RPMI7951 (cell line): ENCODE measurements at regions not wholly inside any gene's neighbourhood (a gene's known extent, or its start where the extent isn't known, plus 50 kb on each side); places are given as distances from the start of the nearest gene placed in this dataset.

Experiments
- DNase-seq: peaks from one replicate; pipeline ENCODE4 v3.0.0-alpha.2; 2012; ENCODE audit warnings: low read depth

GRCh38 chr12:89101440-89101839 lies 250.9 kb downstream of the DUSP6 start:
- DNase-seq: peak; percentile 10

- DNase-seq: peak; percentile 93
These were observed 253.7 kb downstream of the DUSP6 start for GRCh38 chr12:89098441-89099112.

- no peak for DNase-seq
These were observed 260.0 kb downstream of the DUSP6 start for GRCh38 chr12:89092297-89092696.

- no peak for DNase-seq
These were observed 260.9 kb downstream of the DUSP6 start for GRCh38 chr12:89091293-89091841.

GRCh38 chr12:89089264-89089663 lies 263.0 kb downstream of the DUSP6 start:
- no peak for DNase-seq

GRCh38 chr12:89087876-89088275 lies 264.4 kb downstream of the DUSP6 start:
- DNase-seq: no peak

GRCh38 chr12:89087149-89087825 lies 265.0 kb downstream of the DUSP6 start:
- no peak for DNase-seq

GRCh38 chr12:89085421-89085820 lies 266.9 kb downstream of the DUSP6 start:
- DNase-seq: peak; percentile 62

- DNase-seq: peak; percentile 67
These were observed 267.6 kb downstream of the DUSP6 start for GRCh38 chr12:89084751-89085150.

GRCh38 chr12:89083491-89083890 lies 268.8 kb downstream of the DUSP6 start:
- no peak for DNase-seq

GRCh38 chr12:89082370-89082753 lies 269.9 kb downstream of the DUSP6 start:
- DNase-seq: no peak

GRCh38 chr12:89081719-89082369 lies 270.5 kb downstream of the DUSP6 start:
- DNase-seq: no peak

GRCh38 chr12:89080793-89081465 lies 271.4 kb downstream of the DUSP6 start:
- peak; percentile 64 for DNase-seq

GRCh38 chr12:89075880-89076540 lies 276.3 kb downstream of the DUSP6 start:
- DNase-seq: no peak

GRCh38 chr12:89073659-89074058 lies 278.6 kb downstream of the DUSP6 start:
- DNase-seq: no peak

GRCh38 chr12:89073027-89073398 lies 279.3 kb downstream of the DUSP6 start:
- peak; percentile 42 for DNase-seq

- no peak for DNase-seq
These were observed 279.8 kb downstream of the DUSP6 start for GRCh38 chr12:89072294-89073026.

GRCh38 chr12:89070603-89071002 lies 281.7 kb downstream of the DUSP6 start:
- DNase-seq: no peak

- no peak for DNase-seq
These were observed 282.9 kb downstream of the DUSP6 start for GRCh38 chr12:89069431-89069830.

GRCh38 chr12:89067421-89068187 lies 284.7 kb downstream of the DUSP6 start:
- DNase-seq: peak; percentile 90
